ENCODE measurements at regions not wholly inside any gene's neighbourhood (a gene's known extent, or its start where the extent isn't known, plus 50 kb on each side); places are given as distances from the start of the nearest gene placed in this dataset.

DNA sequence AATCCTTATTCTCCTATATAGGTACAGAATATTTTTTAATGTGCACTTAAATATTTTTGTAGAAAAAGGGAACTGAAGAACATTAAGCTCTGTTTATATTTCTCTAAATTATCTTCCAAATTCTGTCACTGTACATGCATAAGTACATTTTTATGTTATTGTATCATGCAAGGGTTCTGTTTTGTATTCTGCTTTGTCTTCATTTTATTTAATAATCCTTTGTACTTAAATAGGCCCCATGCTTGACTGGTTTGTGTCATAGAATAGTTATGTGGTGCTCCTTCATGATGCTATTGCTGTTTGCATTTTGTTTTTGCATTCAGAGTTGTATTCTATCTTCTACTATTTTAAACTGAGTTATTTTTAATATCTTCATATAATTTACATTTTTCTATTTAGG lies 111.9 kb upstream of the EDNRA start:
- DNase-seq = no peak

DNA sequence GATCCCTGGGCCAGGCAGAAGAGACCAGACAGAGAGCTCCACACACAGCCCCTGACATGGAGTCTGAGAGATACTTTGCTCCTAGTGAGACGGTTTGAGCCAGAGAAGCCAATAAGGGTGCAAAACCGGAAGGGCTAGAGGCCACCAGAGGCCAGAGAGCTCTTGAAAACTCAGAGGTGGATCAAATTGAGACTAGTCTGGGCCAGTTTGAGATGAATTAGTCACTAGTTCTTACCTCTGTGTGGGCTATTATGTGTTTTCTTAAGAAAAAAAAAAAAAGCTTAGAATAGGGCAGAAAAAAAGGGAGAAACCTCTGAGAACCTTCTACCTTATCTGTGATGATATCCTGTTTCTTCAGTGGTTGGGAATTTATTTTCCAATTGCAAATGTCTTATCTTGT lies 110.4 kb upstream of the EDNRA start:
- no peak for DNase-seq

DNA sequence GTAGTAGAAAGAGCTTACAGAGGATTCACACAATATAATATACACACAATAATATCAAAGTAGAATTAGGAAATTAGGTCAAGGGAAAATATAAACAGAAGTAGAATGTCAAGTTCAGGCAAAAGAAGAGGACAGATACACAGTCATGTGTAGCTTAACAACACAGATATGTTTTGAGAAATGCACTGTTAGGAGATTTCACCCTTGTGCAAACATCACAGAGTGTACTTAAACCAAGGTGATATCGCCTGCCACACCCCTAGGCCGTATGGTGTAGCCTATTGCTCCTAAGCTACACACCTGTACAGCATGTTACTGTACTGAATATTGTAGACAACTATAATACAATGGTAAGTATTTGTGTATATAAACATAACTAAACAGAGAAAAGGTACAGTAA lies 110.0 kb upstream of the EDNRA start:
- no peak for DNase-seq

DNA sequence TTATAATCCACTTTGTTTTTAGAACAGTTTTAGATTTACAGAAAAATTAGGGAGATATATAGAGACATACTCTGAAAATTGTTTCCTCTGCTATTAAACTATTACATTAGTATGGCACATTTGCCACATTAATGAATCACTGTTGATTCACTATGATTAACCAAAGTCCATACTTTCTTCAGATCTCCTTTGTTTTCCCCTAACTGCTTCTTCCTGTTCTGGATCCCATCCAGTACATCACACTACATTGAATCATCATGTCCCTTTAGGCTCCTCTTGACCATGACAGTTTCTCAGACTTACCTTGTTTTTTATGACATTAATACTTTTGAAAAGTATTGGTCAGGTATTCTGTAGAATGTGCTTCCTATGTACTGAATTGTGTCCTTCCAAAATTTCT lies 109.2 kb upstream of the EDNRA start:
- DNase-seq = no peak

DNA sequence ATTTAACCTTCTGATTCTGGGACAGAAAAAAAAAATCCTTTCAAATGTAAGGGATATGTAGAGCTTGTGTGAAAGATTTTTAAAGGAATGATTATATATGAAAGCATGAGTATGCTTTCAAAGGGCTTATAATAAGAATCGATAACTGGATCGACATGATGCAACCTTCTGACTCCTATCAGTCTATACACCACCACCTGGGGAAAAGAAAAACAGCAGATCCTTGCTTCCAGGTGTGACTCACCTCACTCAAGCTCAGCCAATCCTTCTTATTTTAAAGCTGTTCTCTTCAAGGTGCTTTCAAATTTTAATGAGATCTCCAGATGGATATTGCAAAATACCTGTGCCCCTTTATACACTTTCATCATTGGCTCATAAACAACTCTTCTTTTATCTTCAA lies 102.1 kb upstream of the EDNRA start:
- DNase-seq = no peak

DNA sequence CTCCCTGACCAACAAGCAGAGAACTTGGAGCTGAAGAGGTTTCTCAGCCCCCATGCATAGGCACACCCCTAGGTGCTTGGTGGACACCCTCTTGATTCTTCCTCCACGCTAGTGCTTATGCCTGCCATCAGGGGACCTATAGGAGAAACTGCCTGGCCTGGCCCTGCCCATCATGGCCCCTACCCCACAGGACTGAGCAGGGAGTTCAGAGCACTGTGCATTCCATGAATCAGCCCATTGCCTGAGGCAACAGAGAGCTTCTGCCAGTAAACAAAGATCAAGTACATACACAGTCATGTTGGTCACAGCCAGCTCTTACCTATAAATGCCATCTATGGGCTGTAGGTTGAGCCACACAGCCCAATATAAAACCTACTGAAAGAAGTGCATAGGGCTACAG lies 99.1 kb upstream of the EDNRA start:
- no peak for DNase-seq

DNA sequence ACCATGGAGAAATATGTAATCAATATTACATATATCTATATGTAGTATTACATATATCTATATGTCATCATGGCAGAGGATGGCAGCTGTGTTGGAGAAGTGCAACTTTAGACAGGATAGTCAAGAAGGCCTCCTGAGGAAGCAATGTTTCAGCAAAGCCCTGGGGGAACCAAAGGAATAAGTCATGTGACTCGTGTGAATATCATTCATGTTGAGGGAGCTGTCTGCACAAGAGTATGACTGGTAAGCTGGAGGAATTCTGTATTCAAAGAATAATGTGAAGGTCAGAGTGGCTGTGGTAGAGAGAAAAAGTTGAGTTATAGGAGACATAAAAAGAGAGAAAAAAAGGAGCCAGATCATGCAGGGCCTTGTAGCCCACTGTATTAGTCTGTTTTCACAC lies 92.9 kb upstream of the EDNRA start:
- DNase-seq = no peak

DNA sequence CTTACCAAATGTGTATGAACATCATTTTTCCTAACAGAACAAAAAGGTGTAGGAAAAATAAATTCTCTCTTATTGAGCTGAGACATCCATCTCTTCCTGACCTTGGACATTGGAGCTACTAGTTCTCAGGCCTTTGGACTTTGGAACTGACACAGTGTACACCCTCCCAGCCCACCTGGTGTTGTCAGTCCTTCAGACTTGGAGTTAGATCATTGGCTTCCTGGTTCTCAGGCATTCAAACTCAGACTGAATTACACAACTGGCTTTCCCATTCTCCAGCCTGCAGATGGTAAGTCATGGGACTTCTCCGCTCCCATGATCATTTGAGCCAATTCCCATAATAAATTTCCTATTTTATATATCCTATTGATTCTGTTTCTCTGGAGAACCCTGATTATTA lies 84.8 kb upstream of the EDNRA start:
- DNase-seq = no peak

DNA sequence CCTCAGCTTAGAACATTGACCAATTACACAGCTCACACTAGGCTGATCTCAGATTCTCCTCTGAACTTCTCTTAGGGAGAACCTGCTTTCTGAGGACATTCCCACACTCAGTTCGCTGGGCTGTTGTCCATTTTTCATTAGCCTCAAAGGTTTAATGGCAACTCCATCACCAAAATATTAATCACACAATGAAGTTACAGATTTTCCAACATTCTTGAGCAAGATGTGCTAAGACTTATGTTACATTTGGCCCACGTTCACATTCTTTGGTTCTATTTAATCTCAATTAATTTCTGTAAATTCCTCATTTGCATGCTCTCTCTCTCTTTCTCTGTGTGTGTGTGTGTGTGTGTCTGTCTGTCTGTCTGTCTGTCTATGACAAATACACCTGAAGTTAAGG lies 82.3 kb upstream of the EDNRA start:
- no peak for DNase-seq

DNA sequence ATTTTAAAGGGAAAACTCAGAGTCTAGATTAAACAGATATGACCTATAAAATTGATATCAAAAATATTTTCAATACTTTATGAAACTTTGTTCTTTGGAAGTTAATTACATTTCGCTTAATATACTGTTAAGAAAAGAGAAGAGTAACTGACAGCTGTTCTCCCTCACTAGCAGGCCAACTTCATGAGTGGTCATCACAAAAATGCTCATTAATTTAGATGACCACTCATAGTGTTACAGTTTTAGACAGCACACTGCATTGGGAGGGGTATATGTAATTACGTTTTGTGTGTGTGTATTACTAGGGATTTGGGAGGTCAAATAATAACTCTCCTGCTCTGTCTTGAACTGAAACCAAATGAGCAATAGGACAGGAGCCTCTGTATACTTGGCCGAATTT lies 80.2 kb upstream of the EDNRA start:
- DNase-seq = no peak

DNA sequence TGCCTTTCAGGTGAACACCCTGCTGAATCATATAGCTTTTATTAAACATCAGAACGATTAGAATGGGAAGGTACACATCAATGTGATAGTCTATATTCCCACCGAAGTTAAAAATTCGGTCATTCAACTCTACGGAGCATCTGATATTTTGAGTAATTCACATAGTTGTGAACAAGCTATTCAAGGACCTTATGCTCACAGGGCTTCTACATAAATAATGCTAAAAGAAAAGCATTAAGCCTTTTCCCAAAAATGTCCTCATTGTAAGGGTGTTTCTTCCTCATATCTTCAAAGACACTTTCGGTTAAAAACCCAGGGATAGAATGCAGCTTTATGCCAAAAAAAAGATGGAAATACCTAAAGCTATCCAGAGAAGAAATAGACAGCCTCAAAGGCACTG lies 79.7 kb upstream of the EDNRA start:
- no peak for DNase-seq

DNA sequence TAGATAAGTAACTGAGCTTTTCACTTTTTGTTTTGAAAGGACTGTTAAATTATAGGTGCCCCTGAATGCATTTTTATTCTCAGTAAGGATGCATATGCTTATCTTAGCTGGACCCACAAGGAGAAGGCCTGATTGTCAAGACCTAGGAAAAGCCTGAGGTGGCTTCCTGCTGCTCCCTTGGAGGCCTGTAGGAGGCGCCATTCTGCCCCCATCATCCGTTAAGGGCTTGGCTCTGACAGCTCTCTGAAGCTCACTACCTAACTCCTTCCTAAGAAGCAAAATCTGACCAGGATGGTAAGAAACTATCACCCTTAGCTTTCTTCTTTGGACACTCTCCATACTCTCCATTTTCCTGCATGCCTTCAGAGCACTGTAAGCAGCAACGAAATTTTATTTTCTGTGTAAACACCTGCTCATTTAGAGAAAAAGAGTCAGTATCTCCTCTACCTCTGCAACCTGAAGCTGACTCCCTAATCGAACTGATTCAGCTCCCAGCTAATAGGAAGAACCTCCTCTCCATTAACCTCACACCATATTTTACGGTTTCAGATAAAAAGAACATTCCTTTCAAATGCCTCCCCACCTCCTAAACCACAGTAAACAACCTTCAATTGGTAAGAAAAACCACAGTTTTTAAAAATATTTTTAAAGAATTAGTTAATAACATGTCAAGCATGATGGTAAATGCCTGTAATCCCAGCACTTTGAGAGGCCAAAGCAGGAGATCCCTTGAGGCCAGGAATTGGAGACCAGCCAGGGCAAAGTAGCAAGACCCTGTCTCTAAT lies 73.4 kb upstream of the EDNRA start:
- no peak for DNase-seq

DNA sequence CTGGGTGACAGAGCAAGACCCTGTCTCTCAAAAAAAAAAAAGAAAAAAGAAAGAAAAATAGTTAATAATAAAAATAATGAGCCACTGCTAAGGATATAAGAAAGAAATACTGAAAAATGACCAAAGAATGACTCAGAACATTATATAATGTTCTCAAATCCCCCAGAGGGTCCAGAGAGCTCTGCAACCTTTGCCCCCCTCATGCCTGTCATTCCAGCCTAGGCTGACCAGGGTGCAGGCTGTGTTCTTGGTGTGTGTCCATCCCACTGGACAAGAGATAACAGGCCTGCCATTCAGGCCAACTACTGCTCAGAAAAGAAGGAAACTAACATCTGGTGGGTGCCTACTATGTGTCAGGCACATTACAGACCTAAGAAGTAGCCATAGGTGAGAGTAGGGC lies 72.7 kb upstream of the EDNRA start:
- DNase-seq = no peak

DNA sequence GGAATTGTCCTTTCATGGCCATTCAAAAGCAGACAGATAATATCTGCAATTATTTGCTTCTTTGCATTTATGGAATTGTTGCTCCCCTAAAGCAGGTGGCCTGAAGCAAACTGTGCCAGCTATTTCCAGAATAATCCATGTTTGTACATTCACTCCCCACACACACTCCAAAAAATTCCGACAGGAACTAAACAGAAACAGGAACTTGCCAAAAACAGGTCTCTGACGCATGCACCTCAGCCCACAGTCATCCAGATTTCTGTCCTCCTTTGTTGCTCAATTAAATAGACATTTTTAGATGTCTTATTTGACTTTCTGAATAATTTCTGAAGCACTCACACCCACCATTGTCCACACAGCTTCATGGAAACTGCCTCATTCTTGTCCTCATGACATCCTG lies 71.5 kb upstream of the EDNRA start:
- DNase-seq = no peak

DNA sequence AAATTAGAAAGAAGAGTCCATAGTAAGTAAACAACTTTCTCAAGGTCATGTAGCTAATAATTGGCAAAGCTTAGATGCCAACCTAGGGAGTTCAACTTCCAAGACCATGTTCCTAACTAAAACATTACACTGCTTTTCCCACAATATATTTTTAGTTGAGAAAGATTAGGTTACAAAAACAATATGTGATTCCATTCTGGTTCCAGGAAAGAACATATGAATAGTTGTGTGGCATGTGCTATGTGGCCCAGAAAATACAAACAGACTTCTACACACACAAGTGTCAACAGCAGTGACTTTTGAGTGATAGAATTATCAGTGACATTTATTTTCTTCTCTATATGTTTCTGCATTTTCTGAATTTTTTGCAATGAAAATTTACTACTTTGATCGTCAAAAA lies 62.7 kb upstream of the EDNRA start:
- DNase-seq = no peak

DNA sequence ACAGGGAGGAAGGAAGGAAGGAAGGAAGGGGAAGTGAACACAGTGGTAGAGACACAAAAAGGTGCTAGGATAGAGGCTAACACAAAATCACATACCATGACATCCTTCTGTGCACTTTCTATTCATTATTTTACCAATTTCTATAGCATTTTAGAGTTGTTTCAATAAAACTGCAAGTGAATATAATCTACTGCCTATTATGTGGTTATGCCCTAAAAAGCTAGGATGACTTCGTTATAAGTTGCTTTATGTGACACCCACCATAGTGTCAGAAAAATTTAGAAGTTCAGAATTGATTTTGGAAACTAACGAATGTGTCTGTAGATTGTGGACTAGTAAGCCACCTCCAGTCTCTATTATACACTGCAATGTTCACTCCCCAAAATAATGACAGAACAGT lies 59.4 kb upstream of the EDNRA start:
- DNase-seq = no peak

DNA sequence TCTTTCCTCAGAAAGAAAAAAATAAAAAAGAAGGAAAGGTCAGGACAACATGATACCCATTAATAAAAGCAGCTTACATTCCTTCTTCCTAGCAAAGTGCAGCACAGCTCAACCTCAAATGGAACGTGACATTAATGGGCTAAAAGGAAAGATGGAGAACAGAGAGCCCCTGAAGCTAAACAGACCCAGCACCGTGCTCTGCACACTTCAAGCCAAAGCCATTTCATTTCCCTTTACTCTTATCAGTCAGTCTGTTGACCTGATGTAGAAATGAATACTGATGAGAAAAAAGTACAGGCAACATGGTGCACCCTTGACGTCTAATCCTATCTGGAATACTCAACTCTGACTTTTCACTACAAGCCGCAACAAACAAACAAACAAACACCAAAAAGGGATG lies 57.7 kb upstream of the EDNRA start:
- DNase-seq = no peak

DNA sequence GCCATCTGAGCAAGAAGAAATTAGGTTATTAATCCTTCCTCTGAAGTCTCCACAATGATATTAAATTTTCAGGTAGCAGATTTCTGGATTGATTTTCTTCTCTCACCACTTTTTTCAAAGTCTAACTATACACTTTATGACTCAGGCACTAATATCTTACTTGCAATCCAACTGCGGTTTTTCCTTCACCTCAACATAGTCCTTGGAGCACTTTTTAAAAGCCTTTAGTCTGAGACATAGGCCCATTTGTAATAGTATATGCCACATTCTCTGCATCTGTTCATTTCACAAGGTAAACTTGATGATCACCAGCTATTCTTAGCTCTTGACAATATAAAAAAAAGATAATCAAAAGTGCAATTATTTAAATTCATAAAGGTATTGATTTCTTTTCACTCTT lies 55.9 kb upstream of the EDNRA start:
- no peak for DNase-seq

DNA sequence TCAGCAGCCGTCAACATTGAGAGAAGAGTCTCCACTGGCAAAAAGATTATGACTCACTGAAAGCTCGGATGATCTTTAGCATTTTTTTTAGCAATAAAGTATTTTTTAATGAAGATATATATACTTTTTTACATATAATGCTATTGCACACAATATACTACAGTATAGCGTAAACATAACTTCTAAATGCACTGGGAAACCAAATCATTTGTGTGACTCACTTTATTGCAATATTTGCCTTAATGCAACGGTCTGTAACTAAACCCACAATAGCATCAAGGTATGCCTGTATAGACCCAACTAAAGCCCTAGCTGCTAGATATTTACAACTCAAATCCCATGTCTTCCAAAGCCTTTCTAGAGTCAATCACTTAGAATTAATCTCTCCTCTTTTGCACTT lies 52.3 kb upstream of the EDNRA start:
- no peak for DNase-seq

DNA sequence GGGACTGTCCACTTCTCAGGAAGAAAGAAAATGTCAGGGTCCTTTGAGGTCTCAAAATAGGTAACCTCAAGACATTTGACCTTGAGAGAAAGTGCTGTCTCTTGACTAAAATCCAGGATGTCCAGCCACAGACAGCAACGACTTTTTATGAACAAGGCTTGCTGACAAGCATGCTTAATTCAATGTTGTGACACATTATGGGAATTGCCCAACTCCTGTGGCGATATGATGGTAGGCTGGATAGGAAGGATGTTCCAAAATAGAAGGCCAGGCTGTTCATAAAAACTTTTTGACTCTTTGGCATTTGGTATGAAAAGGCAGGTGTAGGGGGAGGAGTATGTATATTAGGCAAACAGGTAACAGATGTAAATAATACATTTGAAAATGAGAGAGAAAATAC lies 50.8 kb upstream of the EDNRA start:
- no peak for DNase-seq

Data from GDM1 (cell line).